ENCODE measurements at regions not wholly inside any gene's neighbourhood (a gene's known extent, or its start where the extent isn't known, plus 50 kb on each side); places are given as distances from the start of the nearest gene placed in this dataset.

DNA sequence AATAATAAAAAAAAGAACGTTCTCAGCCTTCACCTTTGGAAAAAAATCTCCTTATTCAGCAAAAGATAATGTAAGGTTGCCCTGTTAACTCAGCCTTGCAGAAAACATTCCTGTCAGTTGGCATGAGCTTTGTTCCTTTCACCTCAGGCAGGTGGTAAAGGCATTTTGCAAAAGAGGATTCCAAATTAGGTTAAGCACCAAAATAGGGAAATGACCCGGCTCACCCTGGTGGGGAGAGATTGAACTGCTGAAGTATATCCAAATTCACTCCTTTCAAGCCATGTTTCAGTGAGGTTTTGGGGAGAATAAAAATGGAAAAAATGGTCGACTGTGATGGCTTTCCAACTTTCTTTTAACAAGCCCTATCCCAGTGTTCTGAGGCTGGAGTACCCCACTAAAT, 1988.8 kb upstream of the PIK3C3 start:
- TF ChIP-seq, protein P1, sequence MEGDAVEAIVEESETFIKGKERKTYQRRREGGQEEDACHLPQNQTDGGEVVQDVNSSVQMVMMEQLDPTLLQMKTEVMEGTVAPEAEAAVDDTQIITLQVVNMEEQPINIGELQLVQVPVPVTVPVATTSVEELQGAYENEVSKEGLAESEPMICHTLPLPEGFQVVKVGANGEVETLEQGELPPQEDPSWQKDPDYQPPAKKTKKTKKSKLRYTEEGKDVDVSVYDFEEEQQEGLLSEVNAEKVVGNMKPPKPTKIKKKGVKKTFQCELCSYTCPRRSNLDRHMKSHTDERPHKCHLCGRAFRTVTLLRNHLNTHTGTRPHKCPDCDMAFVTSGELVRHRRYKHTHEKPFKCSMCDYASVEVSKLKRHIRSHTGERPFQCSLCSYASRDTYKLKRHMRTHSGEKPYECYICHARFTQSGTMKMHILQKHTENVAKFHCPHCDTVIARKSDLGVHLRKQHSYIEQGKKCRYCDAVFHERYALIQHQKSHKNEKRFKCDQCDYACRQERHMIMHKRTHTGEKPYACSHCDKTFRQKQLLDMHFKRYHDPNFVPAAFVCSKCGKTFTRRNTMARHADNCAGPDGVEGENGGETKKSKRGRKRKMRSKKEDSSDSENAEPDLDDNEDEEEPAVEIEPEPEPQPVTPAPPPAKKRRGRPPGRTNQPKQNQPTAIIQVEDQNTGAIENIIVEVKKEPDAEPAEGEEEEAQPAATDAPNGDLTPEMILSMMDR (IDR thresholded peaks at IDR 0.05; ENCODE audit: insufficient read depth, low read length, poor library complexity, severe bottlenecking): no peak
- TF ChIP-seq EZH2phosphoT487 (conservative IDR thresholded peaks at IDR 0.05; ENCODE audit: low read length): no peak

Measured in SU-DHL-6 (cell line).